Anterior cingulate cortex (tissue), 58 donors: ENCODE measurements at regions not wholly inside any gene's neighbourhood (a gene's known extent, or its start where the extent isn't known, plus 50 kb on each side); places are given as distances from the start of the nearest gene placed in this dataset.

Experiments used
- DNase-seq, 58 donors: peaks; one replicate each; lab custom pipeline; 2025; lab: John Stamatoyannopoulos, UW

DNA sequence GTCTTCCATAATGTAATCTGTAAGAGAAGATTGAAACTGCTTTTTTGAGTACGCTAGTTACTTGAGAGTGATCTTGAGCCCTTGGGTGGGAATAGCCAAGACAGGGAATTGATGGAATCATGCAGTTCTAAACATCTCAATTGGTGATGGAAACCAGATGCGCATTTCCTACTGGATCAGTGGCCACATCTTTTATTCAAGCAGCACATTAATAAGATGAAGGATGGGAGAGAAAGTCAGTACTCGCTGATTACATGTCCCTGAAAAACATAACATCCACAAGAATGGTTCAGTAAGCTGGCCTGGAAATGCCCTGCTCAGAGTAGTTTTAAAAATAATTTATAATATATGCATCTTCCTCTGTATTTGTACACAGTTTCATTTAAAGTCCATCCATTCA is 833.8 kb downstream of the JRKL start:
- DNase-seq: no peak

DNA sequence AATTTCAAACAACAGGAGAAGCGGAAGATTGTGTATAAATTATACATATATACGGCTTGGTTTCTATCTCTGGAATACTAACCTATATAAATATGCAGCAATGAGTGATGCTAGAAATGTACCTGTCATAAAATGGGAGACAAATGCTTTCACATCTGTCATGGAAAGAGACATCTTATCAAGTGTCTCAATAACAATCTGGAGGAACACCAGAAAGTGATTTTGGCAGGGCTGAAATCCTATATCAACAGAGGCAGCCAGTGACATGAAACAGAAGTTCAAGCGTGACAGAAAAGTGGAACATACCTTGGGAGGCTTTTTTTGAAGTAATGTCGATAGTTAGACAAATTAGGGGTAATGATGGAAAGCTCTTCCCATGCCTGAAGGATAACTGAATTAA is 834.6 kb downstream of the JRKL start:
- no peak for DNase-seq

DNA sequence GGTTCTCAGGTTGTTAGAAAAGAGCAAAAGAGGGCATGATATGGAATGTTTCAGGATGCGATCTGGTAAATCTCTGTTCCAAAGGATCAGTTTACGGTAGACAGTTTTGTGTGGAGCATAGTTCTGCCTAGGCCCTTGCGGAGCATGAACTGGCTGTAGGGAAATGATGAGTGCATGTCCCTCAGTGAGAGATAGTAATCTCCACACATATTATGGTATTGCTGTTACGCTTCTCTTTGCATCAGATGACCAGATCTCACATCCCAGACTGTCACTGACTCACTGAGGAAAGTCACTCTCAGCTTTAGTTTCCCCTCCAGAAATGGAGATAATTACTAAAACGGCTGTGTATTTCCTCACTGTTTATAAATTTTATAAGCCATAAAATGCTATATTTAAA is 836.0 kb downstream of the JRKL start:
- DNase-seq: no peak

DNA sequence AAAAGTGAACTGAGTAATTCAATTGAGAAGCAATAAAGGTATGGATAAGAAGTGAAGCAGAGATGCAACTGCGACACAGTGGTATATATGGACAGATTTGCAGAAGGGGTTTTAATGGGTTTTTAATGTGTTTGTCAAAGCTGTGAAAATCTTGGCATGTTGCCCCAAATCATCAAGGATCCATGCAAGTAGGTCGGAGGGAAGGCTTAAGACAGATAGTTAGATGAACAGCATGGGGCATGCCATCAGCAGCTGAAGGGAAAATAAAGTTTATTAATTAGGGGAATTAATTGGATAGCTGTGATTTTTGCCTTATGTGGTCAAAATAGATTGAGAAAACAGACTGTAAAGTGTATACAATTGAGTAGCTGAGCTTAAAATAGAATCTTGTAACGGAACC is 840.1 kb downstream of the JRKL start:
- DNase-seq: no peak

DNA sequence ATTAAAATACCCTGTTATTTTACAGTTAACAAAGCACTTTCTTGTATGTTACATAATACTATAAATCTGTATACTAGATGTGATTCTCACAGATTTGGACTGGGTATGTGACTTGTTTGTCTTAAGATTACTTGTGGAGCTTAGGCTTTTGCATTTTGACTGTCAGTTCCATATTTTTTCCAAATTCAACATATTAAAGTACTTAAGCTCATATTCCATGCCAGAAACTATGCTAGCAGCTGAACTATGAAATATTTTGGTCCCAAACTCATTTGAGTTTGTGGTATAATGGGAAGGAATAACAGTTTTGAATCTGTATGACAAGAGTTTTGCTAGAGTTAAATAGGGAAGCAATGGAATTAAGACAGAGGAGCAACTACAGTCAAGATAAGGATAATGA is 841.4 kb downstream of the JRKL start:
- DNase-seq: no peak

DNA sequence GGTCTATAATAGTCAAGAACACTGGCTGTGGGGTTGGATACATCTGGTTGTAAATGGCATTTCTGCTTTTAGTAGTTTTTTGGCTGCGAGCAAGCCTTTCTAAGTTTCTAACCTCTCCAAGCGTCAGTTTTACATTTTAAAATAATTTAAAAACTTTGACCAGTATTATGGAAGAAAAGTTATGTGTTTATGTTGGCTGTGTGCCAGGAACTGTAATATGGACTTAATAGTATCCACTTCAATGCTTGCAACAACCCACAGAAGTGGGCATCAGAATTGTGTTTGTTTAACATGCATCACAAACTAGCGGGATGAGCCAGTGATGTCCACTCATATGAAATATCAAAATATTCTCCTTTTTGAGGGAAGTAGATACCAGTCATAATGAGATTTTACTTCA is 844.2 kb downstream of the JRKL start:
- no peak for DNase-seq

DNA sequence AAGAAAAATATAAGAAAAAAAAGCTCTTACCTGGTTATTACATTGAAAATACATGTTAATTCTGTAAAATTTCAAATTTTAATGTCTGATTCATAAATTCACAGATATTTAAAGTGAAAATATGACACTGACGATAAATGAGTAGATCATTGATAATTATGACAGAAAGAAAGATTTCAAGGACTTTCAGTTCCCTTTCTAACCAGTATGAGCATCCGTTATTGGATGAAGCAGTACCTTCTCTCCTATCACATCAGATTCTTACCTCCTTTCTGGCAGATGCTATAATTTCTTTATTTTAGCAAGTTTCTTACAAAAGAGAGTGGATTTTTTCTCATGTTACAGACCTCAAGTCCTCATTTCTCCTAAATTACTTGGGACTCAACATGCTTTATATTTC is 847.3 kb downstream of the JRKL start:
- no peak for DNase-seq

DNA sequence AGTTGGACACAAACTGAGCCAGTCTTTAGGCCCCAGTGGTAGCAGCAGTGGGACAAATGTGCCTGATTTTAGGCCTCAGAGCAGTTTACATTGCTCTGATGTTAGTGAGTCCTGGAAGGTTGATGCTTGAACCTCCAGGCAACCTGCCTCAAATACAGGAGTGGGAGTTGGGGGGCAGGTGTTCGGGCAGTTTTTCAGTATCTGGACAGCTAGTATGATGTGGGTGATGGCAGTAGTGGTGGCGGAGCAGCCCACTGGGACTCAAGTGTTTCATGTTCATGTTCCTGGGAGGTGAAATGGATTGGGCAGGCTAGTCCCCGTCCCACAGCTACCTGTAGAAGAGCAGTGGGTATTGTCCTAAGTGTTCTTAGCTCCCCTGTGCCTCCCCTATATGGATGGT is 857.8 kb downstream of the JRKL start:
- no peak for DNase-seq

DNA sequence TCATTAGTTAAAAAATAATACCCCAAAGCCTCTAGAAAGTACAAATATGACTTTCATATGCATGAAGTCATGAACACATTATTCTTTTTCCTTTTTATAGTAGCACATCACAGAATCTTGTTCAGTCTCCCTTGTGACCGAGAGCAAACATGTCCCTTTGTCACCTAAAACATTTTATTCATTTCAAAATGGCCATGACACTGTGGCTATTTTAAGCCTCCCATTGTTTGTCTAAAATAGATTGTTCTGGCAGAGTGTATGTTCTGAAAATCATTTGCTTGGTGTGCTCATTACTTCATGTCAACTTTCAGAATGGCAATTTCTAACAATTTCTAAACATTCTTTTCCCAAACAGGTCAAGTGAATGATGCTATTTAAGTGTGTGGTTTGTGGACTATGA is 865.0 kb downstream of the JRKL start:
- no peak for DNase-seq

DNA sequence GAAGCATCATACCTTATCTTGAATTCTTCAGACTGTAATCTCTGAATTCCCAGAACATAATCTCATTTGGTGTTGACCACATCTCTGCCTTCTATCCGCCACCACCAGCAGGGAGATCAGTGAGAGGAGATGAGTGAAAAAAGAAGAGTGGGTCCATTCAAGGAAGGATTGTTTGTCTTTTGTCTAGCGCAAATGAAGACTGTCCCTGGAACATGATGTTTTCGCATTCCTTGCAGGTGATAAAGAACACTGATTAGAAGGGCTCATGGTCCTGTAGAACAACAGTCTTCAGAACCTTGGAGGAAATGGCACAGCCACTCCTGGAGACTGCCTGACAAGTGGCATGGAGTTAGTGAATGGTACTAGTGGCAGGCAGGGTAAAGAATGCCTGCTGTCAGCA is 869.6 kb downstream of the JRKL start:
- no peak for DNase-seq

DNA sequence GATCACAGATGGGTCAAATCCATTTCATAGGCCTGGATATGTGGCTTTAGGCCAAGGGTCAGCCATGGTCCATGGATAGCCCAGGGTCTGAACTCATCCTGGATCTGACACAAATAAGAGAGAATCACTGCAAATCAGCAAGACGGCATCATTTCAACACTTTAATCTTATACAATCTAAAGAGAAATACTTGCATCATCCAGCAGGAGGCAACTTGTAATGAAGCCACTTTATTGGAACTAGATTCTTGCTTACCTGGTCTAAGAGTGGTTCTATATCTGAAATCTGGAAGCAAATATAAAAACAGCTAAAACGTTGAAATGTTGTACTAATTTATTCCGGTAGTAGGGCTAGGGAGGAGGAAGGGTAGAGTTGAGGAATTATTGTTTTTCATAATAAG is 870.1 kb downstream of the JRKL start:
- no peak for DNase-seq

DNA sequence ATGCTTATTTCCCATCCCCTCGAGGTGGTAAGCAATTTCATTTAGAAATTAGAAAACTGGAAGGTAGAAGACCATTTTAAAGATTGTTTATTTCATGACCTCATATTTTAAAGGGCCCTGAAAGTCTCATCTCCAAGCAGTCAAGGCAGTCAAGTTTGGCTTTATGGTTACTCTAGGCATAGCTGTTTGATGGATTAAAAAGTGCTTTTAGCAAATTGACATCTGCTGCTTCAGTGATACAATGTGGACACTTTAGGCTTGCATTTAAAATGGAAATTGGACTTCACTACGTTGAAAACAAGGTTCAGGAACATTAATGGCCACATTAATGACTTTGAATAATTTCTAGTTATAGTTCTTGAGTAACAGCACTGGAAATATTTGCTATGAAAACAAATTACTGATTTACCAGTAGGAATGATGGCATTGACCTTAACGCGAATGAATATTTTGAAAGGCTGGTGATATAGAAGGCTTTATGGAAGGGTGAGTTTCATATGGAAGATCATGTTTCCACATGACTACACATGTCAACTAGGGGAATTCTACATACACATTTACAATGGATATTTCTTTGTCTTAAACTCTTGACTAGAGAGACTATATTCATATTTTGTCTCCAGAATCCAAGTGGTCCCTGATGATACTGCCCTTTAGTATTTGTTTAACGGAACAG is 873.5 kb downstream of the JRKL start:
- DNase-seq: no peak

DNA sequence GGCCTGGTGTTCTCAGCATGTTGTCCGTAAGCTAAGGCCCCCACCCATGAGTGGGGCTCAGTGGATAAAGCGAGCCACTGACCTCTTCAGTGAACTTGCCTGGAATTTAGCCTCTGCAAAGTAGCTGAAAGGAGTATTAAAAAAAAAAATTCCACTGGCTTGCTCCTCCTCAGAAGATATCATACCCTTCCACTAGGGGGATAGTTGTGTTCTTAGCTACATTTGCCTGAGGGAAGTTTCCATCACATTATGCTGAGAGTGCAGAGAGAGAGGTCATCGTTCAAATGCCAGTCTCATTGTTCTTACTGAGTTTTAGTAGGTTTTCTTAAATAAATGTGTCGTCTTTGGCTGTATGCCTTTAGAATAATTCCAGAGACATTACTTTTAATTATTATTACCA is 879.7 kb downstream of the JRKL start:
- DNase-seq: no peak

DNA sequence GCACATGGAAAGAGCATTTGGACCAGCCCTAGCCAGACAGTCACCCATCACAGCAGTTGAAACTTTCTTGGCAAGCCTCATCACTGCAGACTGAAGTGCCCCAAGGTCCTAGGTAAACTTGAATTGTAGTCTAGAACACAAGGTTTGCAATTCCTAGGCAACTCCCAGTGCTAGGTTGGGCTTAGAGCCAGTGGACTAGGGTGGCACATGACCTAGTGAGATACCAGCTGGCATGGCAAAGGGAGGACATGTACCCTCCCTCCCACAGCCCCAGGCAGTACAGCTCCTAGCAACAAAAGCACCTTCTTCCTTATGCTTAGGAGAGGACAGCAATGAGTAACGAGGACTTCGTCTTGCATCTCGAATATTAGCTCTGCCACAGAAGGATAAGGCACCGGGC is 889.5 kb downstream of the JRKL start:
- no peak for DNase-seq

DNA sequence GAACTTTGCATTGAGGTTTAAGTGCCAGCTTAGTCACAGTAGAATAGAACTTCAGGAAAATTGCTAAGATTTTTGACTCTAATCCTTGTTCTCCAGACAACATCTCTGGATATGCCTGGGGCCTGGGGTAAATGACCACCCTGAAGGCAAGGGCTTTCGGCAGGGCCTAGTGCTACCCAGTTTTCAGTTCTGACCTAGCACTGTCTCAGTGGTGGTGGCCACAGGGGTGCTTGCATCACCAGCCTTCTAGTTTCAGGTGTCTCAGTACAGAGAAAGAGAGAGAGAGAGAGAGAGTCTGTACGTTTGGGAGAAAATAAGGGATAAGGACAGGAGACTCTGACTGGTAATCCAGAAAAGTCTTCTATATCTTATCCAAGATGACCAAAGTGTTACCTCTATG is 890.5 kb downstream of the JRKL start:
- DNase-seq: no peak

DNA sequence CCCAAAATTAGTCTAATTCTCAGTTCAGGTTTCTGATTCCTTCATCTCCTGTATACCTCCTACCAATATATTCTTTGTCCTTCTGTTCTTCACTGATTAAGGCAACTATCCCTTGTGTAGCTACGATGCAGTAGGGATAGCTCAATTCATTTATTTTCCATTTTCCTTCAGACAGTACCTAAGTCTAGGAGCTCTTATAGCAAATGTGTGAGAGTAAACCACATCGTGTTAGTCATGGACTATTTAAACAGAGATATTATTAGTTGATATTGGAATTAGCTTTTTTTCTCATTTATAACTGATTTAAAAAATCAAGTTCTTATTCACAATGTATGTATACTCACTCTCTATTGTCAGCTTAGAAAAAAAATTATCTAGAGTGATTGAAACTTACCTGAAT is 900.0 kb downstream of the JRKL start:
- no peak for DNase-seq

DNA sequence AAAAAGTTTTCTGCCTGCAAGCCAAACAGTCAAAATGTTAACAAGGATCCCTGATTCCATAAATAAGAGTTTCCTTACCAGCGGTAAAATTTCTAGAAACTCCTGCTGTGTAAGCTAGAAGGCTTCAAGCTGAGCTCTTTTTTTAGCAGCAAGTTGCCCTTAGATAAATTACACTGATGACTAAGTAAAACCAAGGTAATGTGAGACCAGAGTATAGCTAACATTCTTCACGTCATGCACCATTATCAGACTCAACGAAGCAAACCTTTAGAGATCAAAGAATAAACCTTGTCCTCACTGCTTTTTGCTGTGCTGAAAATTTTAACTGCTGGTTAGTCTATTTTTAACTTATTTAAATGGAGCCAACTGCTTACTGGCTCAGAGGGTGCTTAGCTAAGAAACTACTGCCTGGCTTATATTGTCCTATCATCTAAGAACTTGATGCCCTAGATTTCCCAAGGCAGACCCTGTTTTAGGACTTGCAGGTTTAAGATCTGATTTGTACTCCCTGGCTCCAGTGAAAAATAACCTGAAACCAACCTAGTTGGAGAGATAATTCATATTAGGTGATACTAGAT is 900.7 kb downstream of the JRKL start:
- no peak for DNase-seq

DNA sequence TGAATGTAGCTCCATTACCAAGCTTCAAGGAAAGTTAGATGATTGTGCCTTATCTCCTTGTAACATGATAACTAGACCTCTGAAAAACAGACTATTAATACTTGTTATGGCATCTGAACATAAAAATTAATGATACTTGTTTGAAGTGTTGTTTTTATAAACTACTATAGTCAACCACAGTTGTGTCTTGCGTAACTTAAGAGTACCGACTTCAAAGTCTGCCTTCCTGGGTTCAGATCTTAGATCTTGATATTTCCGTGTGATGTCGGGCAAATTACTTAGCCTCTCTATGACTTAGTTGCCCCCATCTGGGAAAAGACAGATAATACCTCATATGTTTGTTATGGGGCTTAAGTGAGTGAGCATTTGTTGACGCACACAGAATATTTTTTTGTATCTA is 906.5 kb downstream of the JRKL start:
- DNase-seq: no peak

DNA sequence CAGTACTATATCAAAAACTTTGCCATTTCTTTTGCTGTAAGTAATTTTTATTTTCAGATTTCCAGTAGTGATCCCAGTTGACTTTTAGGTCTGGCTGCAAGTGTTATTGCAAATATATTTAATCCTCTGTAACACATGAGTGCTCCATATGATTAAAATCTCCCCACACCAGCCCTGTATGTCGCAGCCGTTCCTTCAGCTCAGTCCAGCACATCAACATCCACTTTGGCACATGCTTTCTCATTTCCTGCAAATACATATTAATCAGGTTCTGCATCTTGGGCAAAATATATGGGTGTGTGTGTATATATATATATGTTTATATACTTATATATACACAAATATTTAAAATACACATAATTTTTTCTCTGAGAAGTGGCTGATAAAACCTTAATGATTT is 919.5 kb downstream of the JRKL start:
- DNase-seq: no peak

DNA sequence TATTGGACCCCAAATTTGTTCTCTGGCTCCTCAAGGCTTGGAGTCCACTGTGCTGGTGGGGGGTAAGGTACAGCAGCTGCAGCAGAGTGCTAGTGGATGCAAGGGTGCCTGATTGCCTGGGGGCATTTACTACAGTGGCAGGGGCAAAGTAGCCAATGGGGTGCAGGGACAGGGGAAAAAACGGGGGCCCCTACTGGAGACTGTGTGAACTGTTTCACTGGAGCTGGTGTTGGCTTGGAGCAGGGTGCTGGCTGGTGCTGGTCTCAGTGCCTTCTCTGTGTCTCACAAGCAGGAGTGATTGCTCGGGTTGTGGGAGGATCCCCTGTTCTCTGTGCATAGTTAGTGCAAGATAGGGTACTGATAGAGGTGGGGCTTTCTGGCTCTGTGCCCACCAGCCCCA is 935.9 kb downstream of the JRKL start:
- DNase-seq: no peak

DNA sequence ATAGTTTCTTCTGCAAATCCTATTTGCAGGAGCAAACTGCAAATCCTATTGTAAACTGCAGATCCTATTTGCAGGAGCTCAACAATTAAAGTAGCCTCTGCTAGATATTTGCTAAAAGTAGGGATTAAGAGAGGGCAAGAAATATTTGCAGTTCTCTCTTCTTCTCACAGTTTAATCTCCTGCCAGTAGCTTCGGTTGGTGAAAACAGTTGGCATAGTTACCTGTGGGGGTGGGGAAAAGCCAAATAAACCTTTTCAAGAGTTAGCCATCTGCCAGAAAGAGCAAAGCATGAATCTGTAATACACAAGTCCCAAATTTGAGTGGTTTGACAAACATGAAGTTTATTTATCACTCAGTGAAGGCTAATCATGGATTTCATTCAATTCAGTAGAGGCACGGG is 942.5 kb downstream of the JRKL start:
- DNase-seq: peak in 1 of 58 donors; percentile 1

DNA sequence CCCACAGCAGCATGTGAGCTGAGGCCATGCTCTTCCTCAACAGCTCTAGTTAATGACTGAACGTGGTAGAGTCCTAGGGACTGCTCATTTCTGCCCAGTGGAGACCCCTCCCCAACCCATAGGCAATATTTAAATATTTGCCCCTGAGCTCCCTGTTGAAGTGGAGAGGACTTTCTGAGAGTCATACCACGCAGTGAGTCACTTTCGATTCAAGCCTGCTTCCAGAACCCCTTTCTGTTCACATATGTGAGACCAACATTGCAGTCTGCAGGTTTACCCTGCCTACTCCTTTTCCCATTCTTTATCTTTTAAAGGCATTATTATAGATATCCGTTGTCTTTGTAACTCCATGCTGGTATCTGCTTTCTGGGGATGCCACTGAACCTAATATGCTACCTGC is 946.3 kb downstream of the JRKL start:
- no peak for DNase-seq

DNA sequence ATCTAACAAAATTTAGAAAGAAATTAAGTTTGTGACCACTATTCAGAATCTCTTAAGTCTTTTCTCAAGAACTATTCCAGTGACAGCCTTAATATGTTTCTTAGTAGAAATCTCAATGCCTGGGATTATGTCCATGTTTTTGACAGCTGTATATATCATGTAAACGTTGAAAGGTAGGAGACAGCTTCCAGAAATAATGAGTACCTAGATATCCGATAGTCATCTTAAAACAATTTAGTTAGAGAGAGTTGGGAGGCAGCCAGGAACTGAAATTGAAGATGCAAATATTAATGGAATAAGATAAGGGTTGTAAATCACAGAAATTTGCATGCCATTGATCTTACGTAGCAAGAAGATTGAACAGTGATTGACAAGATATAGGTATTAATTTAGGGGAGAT is 955.2 kb downstream of the JRKL start:
- DNase-seq: no peak
